ENCODE measurements at regions not wholly inside any gene's neighbourhood (a gene's known extent, or its start where the extent isn't known, plus 50 kb on each side); places are given as distances from the start of the nearest gene placed in this dataset.

DNA sequence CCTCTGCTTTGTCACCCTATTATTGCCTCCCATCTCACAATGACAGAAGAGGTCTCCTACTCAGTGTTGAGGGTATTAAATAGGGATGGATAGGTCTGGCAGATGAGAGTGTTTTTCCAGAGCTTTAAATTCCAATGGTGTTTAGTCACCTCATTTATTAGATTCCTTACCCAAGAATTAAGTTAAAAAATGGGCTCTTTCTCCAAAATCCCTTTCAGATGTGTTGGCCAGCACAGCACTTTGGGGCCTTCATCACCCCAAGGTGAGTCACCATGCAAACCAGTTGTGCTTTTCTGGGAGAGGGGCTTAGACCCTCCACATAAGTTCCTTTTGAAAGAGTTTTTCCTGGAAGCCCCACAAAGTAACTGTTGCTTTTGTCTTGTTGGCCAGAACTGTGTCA, 78.4 kb downstream of the CYP26A1 start:
- TF ChIP-seq, protein P1, sequence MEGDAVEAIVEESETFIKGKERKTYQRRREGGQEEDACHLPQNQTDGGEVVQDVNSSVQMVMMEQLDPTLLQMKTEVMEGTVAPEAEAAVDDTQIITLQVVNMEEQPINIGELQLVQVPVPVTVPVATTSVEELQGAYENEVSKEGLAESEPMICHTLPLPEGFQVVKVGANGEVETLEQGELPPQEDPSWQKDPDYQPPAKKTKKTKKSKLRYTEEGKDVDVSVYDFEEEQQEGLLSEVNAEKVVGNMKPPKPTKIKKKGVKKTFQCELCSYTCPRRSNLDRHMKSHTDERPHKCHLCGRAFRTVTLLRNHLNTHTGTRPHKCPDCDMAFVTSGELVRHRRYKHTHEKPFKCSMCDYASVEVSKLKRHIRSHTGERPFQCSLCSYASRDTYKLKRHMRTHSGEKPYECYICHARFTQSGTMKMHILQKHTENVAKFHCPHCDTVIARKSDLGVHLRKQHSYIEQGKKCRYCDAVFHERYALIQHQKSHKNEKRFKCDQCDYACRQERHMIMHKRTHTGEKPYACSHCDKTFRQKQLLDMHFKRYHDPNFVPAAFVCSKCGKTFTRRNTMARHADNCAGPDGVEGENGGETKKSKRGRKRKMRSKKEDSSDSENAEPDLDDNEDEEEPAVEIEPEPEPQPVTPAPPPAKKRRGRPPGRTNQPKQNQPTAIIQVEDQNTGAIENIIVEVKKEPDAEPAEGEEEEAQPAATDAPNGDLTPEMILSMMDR (IDR thresholded peaks at IDR 0.05), result no peak
- Histone ChIP-seq H3K27ac (no peak overlapping the region), H3K4me3 (no peak overlapping the region), H3K27me3 (no peaks in the 10 kb centered on the region), H3K9me3 (no peaks in the 10 kb centered on the region), H3K4me1 (peaks cover 0 to 8% (median 2%) of the 10 kb centered on the region in 4 donors), H3K36me3 (no peaks in the 10 kb centered on the region)
- DNase-seq, result no peak
- intact Hi-C loops (cut with DNase I; ENCODE audit: low total_unique reads), result no loop called here

DNA sequence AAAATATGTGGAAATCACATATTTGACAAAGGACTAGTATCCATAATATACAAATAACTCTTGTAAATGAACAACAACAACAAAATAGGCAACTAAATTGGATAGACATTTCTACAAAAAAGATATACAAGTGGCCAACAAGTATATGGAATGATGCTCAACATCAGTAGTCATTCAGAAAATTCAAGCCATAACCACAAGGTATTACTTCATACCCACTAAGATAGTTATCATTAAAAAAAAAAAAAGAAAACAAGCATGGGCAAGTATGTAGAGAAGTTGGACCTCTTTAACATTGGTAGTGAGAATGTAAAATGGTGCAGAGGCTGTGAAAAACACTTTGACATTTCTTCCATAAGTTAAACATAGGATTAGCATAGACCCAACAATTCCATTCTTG, 80.8 kb downstream of the CYP26A1 start:
- H3K36me3 ChIP-seq, result no peaks in the 10 kb centered on the region
- peaks cover 0 to 8% (median 2%) of the 10 kb centered on the region in 4 donors for H3K4me1 ChIP-seq
- TF ChIP-seq, protein P1 (IDR thresholded peaks at IDR 0.05), result no peak
- intact Hi-C loops (cut with DNase I; ENCODE audit: low total_unique reads), result no loop called here
- no peak overlapping the region for H3K27ac ChIP-seq
- no peak for DNase-seq
- H3K27me3 ChIP-seq, result no peaks in the 10 kb centered on the region
- no peaks in the 10 kb centered on the region for H3K9me3 ChIP-seq
- H3K4me3 ChIP-seq, result no peak overlapping the region

DNA sequence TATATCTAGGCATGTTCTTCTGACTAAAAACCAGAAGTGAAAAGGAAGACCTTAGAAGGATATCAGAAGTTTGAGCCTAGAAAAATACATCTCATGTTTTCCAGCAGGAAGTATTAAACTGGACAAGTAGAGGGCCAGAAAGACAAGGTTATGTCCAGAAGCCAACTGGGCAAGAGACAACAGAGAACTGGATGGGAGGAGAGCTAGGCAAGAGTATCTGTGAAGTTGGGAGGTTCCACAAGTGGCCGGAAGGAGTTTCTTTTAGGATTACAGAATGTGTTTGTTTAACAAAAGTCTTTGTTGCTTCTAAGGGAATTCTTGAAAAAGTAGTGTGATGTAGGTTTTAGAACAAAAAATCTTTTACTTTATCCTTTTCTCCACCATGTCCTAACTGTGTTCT, 86.4 kb downstream of the CYP26A1 start:
- Histone ChIP-seq H3K36me3 (no peaks in the 10 kb centered on the region), H3K4me1 (peaks cover 0 to 7% (median 0%) of the 10 kb centered on the region in 4 donors), H3K9me3 (no peaks in the 10 kb centered on the region), H3K27me3 (no peaks in the 10 kb centered on the region), H3K4me3 (no peak overlapping the region), H3K27ac (peak overlapping the region; percentile 21 to 37)
- intact Hi-C loops (cut with DNase I; ENCODE audit: low total_unique reads), result no loop called here
- no peak for DNase-seq
- TF ChIP-seq, protein P1 (IDR thresholded peaks at IDR 0.05), result no peak

DNA sequence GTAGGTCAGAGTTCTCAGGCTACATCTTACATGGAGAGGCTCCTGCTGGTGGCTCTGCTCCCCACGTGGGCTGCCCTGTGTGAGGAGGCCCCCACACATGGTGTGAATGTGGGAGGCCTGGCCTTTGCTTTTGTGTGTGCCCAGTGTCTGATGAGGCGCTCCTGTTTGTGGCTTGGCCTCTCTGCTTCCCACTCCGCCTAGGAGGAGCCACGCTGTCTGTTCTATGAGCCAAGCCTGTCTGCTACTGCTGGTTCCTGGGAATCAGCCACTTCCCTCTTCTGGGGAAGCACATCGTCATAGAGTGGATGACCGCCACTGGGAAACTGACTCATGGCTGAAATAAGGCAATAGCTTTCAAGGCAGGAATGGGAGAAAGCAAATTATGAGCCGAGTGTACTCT, 87.1 kb downstream of the CYP26A1 start:
- Histone ChIP-seq H3K4me1 (peaks cover 0 to 7% (median 0%) of the 10 kb centered on the region in 4 donors), H3K27me3 (no peaks in the 10 kb centered on the region), H3K9me3 (no peaks in the 10 kb centered on the region), H3K4me3 (no peak overlapping the region), H3K36me3 (no peaks in the 10 kb centered on the region), H3K27ac (peak overlapping the region; percentile 21 to 37)
- intact Hi-C loops (cut with DNase I; ENCODE audit: low total_unique reads), result no loop called here
- TF ChIP-seq, protein P1 (IDR thresholded peaks at IDR 0.05), result no peak
- DNase-seq, result peak; percentile 85 to 90

DNA sequence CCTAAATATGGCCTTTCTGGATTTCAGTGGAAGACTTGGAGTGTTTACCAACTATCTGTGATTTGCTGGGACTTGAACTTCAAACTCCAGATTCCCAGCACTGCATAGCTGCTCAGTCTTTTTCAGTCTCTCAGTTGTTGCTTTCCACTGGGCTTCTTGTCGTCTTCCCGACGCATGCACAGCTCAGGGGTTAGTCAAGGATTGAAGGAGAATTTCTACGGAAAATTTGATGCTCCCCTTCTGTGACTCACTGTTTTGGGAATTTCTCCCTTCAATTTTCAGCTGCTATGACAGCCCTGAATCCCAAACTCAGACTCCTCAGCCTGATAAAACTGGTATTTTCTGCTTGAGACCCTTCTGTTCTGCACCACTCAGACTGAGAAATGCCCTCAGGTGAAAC, 91.7 kb downstream of the CYP26A1 start:
- H3K27ac ChIP-seq, result no peak overlapping the region
- H3K27me3 ChIP-seq, result no peaks in the 10 kb centered on the region
- no peak overlapping the region for H3K4me3 ChIP-seq
- H3K9me3 ChIP-seq, result peaks cover 0 to 7% (median under 1%) of the 10 kb centered on the region in 3 donors
- TF ChIP-seq, protein P1 (IDR thresholded peaks at IDR 0.05), result no peak
- intact Hi-C loops (cut with DNase I; ENCODE audit: low total_unique reads), result no loop called here
- no peak for DNase-seq
- H3K4me1 ChIP-seq, result peaks cover 0 to 3% (median 0%) of the 10 kb centered on the region in 4 donors
- H3K36me3 ChIP-seq, result no peaks in the 10 kb centered on the region

DNA sequence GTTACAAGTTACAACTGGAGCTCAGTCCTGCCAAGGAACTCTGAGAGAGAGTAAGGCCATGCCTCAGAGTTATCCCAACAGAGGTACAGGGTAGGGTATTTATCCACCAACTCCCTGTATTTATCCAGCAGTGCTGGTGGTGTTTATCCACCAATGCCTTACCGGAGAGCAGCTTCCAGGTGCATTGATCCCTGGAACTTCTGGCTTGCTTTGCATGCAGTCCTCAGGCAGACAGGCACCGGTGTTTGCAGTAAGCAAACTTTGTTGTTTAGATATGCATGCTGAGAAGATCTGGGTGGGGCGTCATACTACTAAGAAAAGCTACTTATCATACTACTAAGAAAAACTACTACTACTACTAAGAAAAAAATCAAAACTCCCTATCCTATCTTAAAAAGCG, 92.4 kb downstream of the CYP26A1 start:
- TF ChIP-seq, protein P1 (IDR thresholded peaks at IDR 0.05), result no peak
- intact Hi-C loops (cut with DNase I; ENCODE audit: low total_unique reads), result no loop called here
- no peak overlapping the region for H3K4me3 ChIP-seq

More for the DNA sequence above, 92.4 kb downstream of the CYP26A1 start:
- no peaks in the 10 kb centered on the region for H3K27me3 ChIP-seq
- DNase-seq, result no peak
- H3K9me3 ChIP-seq, result peaks cover 0 to 7% (median 4%) of the 10 kb centered on the region in 3 donors
- no peak overlapping the region for H3K27ac ChIP-seq
- no peaks in the 10 kb centered on the region for H3K4me1 ChIP-seq
- no peaks in the 10 kb centered on the region for H3K36me3 ChIP-seq

Measured in tibial artery (tissue), 4 donors.